GM12878 (cell line): ENCODE measurements at regions not wholly inside any gene's neighbourhood (a gene's known extent, or its start where the extent isn't known, plus 50 kb on each side); places are given as distances from the start of the nearest gene placed in this dataset.

Experiments
- ATAC-seq: fragments of 200-7000 bp; cut with Tn5 transposase; 3 replicates; pipeline ENCODE4 v1.9.1; 2020; ENCODE audit warnings: mild to moderate bottlenecking, moderate library complexity
- BruUV-seq: library from RNA; stranded (reverse); fragments of 400-500 nt; replicated peaks from 2 replicates; lab custom pipeline; 2021; lab: Mats Ljungman, UMichigan
- CTCF ChIA-PET: fragments of 300-600 bp; sonication (Branson Sonifier 250); formaldehyde crosslinking; extraction: SDS; loops from one replicate; lab custom pipeline; 2021; ENCODE audit warnings: inconsistent platforms; lab: Yijun Ruan, JAX
- POLR2A ChIA-PET: fragments of 350-600 bp; formaldehyde crosslinking; extraction: SDS; loops from one replicate; lab custom pipeline; 2021; ENCODE audit warnings: inconsistent platforms; lab: Charles Lee
- RAD21 ChIA-PET: fragments of 300-600 bp; sonication (Branson Sonifier 250); formaldehyde crosslinking; loops from one replicate; lab custom pipeline; 2023; ENCODE audit warnings: antibody characterized with exemption; ENCODE audit not compliant: unreplicated experiment; lab: Charles Lee
- SMC1A ChIA-PET: fragments of 300-600 bp; sonication (Branson Sonifier 250); formaldehyde crosslinking; loops from one replicate; lab custom pipeline; 2023; ENCODE audit not compliant: unreplicated experiment, uncharacterized antibody; lab: Charles Lee
- DNase-seq: peaks from one replicate; pipeline ENCODE4 v3.0.0-alpha.2; 2011; ENCODE audit warnings: low read depth, low spot score
- FAIRE-seq: peaks from 3 replicates; lab custom pipeline; 2011; peaks lifted over from hg19 to GRCh38; lab: Jason Lieb, UNC
- H2AFZ ChIP-seq: 2 replicates; pipeline ENCODE4 v1.6.0; 2011; ENCODE audit warnings: low read depth, low read length, control low read depth; ENCODE audit not compliant: control insufficient read depth
- H3K27ac ChIP-seq: 2 replicates; pipeline ENCODE4 v1.5.1; 2011; ENCODE audit warnings: control low read depth; ENCODE audit not compliant: control insufficient read depth, insufficient read depth
- H3K27me3 ChIP-seq, 2 experiments: replicated peaks in 1 of 2; 2 replicates each; pipeline versions ENCODE4 v1.6.0 to v1.6.1; 2011; ENCODE audit warnings: low read length in 1 of 2; ENCODE audit not compliant: control insufficient read depth in 2 of 2, insufficient read depth in 2 of 2
- H3K36me3 ChIP-seq, 2 experiments: 2 replicates each; pipeline ENCODE4 v1.5.1; 2011; ENCODE audit warnings: low read length in 1 of 2; ENCODE audit not compliant: control insufficient read depth in 2 of 2, insufficient read depth in 2 of 2
- H3K4me1 ChIP-seq: 2 replicates; pipeline ENCODE4 v1.6.1; 2011; ENCODE audit warnings: mild to moderate bottlenecking, low read length, moderate library complexity, mixed read lengths; ENCODE audit not compliant: control insufficient read depth, insufficient read depth
- H3K4me2 ChIP-seq: 2 replicates; pipeline ENCODE4 v1.6.0; 2011; ENCODE audit warnings: control low read depth; ENCODE audit not compliant: control insufficient read depth, insufficient read depth
- H3K4me3 ChIP-seq: fragments of 200-600 bp; sonication (generic); 2 replicates; pipeline ENCODE4 v1.5.1; 2016
- H3K79me2 ChIP-seq: 2 replicates; pipeline ENCODE4 v1.6.0; 2011; ENCODE audit warnings: low read length; ENCODE audit not compliant: control insufficient read depth, insufficient read depth
- H3K9ac ChIP-seq: 2 replicates; pipeline ENCODE4 v1.8.0; 2011; ENCODE audit warnings: low read length, control low read depth, mixed read lengths; ENCODE audit not compliant: control insufficient read depth, insufficient read depth
- H3K9me3 ChIP-seq: replicated peaks from 3 replicates; pipeline ENCODE4 v1.5.1; 2011; ENCODE audit warnings: mild to moderate bottlenecking, low read length; ENCODE audit not compliant: control insufficient read depth, insufficient read depth
- H4K20me1 ChIP-seq: 2 replicates; pipeline ENCODE4 v1.6.0; 2011; ENCODE audit not compliant: control insufficient read depth, insufficient read depth
- BHLHE40 ChIP-seq, 2 experiments: fragments of 450-650 bp in 1 of 2; IDR thresholded peaks; 2 replicates each; pipeline ENCODE4 v1.6.1; 2011 to 2017; ENCODE audit warnings: low read depth in 2 of 2, borderline replicate concordance in 1 of 2, improper control_type of control experiment in 1 of 2, low read length in 1 of 2, mild to moderate bottlenecking in 1 of 2
- EP300 ChIP-seq, 2 experiments: fragments of 150-350 bp in 1 of 2; IDR thresholded peaks; 2 replicates each; pipeline ENCODE4 v1.6.1; 2011 to 2012; ENCODE audit warnings: low read depth in 2 of 2, low read length in 2 of 2, borderline replicate concordance in 1 of 2, improper control_type of control experiment in 1 of 2, inconsistent platforms in 1 of 2; ENCODE audit not compliant: control insufficient read depth in 1 of 2
- ETV6 ChIP-seq, 2 experiments: fragments of 450-650 bp in 1 of 2; IDR thresholded peaks in 1 of 2; conservative IDR thresholded peaks in 1 of 2; 2 replicates each; pipeline ENCODE4 v1.6.1; 2014; ENCODE audit warnings: antibody characterized with exemption in 1 of 2, borderline replicate concordance in 1 of 2, low read depth in 1 of 2, mild to moderate bottlenecking in 1 of 2, moderate library complexity in 1 of 2
- FOS ChIP-seq: IDR thresholded peaks from 3 replicates; pipeline ENCODE4 v1.6.1; 2011; ENCODE audit warnings: borderline replicate concordance; ENCODE audit not compliant: insufficient read length; ENCODE audit errors: extremely low read depth
- IRF3 ChIP-seq: fragments of 450-650 bp; IDR thresholded peaks from 2 replicates; pipeline ENCODE4 v1.6.1; 2014; ENCODE audit warnings: mild to moderate bottlenecking
- MAX ChIP-seq: IDR thresholded peaks from 2 replicates; pipeline ENCODE4 v1.6.1; 2012; ENCODE audit warnings: low read depth, low read length, improper control_type of control experiment
- MLLT1 ChIP-seq: fragments of 450-650 bp; IDR thresholded peaks from 2 replicates; pipeline ENCODE4 v1.6.1; 2016; ENCODE audit warnings: mild to moderate bottlenecking
- NFIC ChIP-seq: IDR thresholded peaks from 2 replicates; pipeline ENCODE4 v1.6.1; 2012; ENCODE audit warnings: low read depth, mild to moderate bottlenecking, inconsistent platforms, low read length, moderate library complexity
- NFXL1 ChIP-seq: fragments of 450-650 bp; IDR thresholded peaks from 2 replicates; pipeline ENCODE4 v1.6.1; 2017; ENCODE audit warnings: antibody characterized with exemption, mild to moderate bottlenecking, borderline replicate concordance
- PAX5 ChIP-seq: IDR thresholded peaks from 2 replicates; pipeline ENCODE4 v1.6.1; 2011; ENCODE audit warnings: low read depth, low read length, borderline replicate concordance
- PAX8 ChIP-seq: fragments of 450-650 bp; IDR thresholded peaks from 2 replicates; pipeline ENCODE4 v1.6.1; 2017; ENCODE audit warnings: mild to moderate bottlenecking, moderate library complexity
- SIX5 ChIP-seq: IDR thresholded peaks from 2 replicates; pipeline ENCODE4 v1.6.1; 2011; ENCODE audit warnings: mild to moderate bottlenecking, low read depth, low read length, moderate library complexity; ENCODE audit not compliant: severe bottlenecking
- STAT3 ChIP-seq: IDR thresholded peaks from 2 replicates; pipeline ENCODE4 v1.6.1; 2011; ENCODE audit warnings: low read depth, low read length, improper control_type of control experiment
- WGBS: methylation state at CpG from one replicate; pipeline ENCODE4 v1.1.6; 2016; ENCODE audit warnings: low lambda C conversion rate; ENCODE audit not compliant: insufficient replicate concordance, insufficient coverage; ENCODE audit errors: missing lambda C conversion rate; 5-methylcytosine and 5-hydroxymethylcytosine counted together
- in situ Hi-C: fragments of 300-500 bp; cut with MboI; formaldehyde crosslinking; loops from 9 replicates; pipeline ENCODE4 v1.14.3; 2018; ENCODE audit warnings: mixed read lengths
- intact Hi-C: fragments of 100-400 bp; cut with micrococcal nuclease; formaldehyde crosslinking; loops from one replicate; pipeline ENCODE4 v1.14.2; 2022; ENCODE audit not compliant: unreplicated experiment

- no peak overlapping the region for H3K4me2 ChIP-seq
- TF ChIP-seq MAX: no peak
- intact Hi-C loops (no loop called here), in situ Hi-C loops (no loop called here)
- BruUV-seq: no TSS peak
- H4K20me1 ChIP-seq: no peaks in the 10 kb centered on the region
- ChIA-PET POLR2A (no interaction called here), RAD21 (no interaction called here), CTCF (no interaction called here), SMC1A (no interaction called here)
- no peak overlapping the region for H2AFZ ChIP-seq
- no peaks in the 10 kb centered on the region for H3K27me3 ChIP-seq
- H3K9me3 ChIP-seq: no peaks in the 10 kb centered on the region
- no peaks in the 10 kb centered on the region for H3K36me3 ChIP-seq
- no peaks in the 10 kb centered on the region for H3K4me1 ChIP-seq
- no peak for FAIRE-seq
- DNase-seq: no peak
- H3K79me2 ChIP-seq: no peaks in the 10 kb centered on the region
- no peak overlapping the region for H3K4me3 ChIP-seq
- no peak overlapping the region for H3K9ac ChIP-seq
- 79% methylated on average over 19 of the region's 19 CpGs for WGBS
- ATAC-seq: no peak
- no peak overlapping the region for H3K27ac ChIP-seq
Observed at GRCh38 chr6:2376429-2377355, 131.3 kb upstream of the GMDS start.

GRCh38 chr6:2375443-2375842, 130.0 kb upstream of the GMDS start:
- Histone ChIP-seq H3K9ac (no peak overlapping the region), H2AFZ (no peak overlapping the region), H3K27me3 (no peaks in the 10 kb centered on the region), H3K4me1 (no peaks in the 10 kb centered on the region), H4K20me1 (no peaks in the 10 kb centered on the region), H3K36me3 (no peaks in the 10 kb centered on the region), H3K9me3 (no peaks in the 10 kb centered on the region), H3K4me3 (no peak overlapping the region), H3K27ac (no peak overlapping the region), H3K79me2 (no peaks in the 10 kb centered on the region), H3K4me2 (no peak overlapping the region)
- SMC1A ChIA-PET: no interaction called here
- no peak for ATAC-seq
- CTCF ChIA-PET: no interaction called here
- no peak for DNase-seq
- FAIRE-seq: no peak
- WGBS: 82% methylated on average over 17 of the region's 17 CpGs
- POLR2A ChIA-PET: no interaction called here
- no TSS peak for BruUV-seq
- RAD21 ChIA-PET: no interaction called here
- in situ Hi-C loops (no loop called here), intact Hi-C loops (no loop called here)
- TF ChIP-seq NFIC (no peak), ETV6 (conservative IDR thresholded peaks at IDR 0.05 in 1 of 2, IDR thresholded peaks at IDR 0.05 in 1 of 2; ENCODE audit: borderline replicate concordance in 1 of 2, low read depth in 1 of 2) (no peak), SIX5 (no peak), PAX5 (no peak), MLLT1 (no peak), FOS (no peak), STAT3 (no peak), PAX8 (no peak), NFXL1 (no peak), IRF3 (no peak), EP300 (IDR thresholded peaks at IDR 0.05; ENCODE audit: borderline replicate concordance in 1 of 2, control insufficient read depth in 1 of 2, low read depth in 2 of 2, low read length in 2 of 2) (no peak), BHLHE40 (IDR thresholded peaks at IDR 0.05; ENCODE audit: borderline replicate concordance in 1 of 2, low read depth in 2 of 2, low read length in 1 of 2) (no peak)
